Gastroesophageal sphincter (tissue), 3 donors: ENCODE measurements at regions not wholly inside any gene's neighbourhood (a gene's known extent, or its start where the extent isn't known, plus 50 kb on each side); places are given as distances from the start of the nearest gene placed in this dataset.
"Not testable (repeated sequence)": the region's sequence is repeated elsewhere in the genome, so short reads cannot be mapped to it uniquely, and the experiment has no call there.

ENCODE experiments used
- EP300 ChIP-seq: sonication (generic); formaldehyde crosslinking; IDR thresholded peaks from one replicate; pipeline ENCODE4 v1.6.1; 2017; ENCODE audit warnings: antibody characterized with exemption, mild to moderate bottlenecking
- TF ChIP-seq, protein P1 (sequence below), 4 experiments: fragments of 200-600 bp in 2 of 4; fragments of 450-650 bp in 2 of 4; sonication (generic) in 1 of 4; IDR thresholded peaks; one replicate each; pipeline ENCODE4 v1.5.1; 2017 to 2019; ENCODE audit warnings: antibody characterized with exemption in 4 of 4, mild to moderate bottlenecking in 2 of 4, moderate library complexity in 2 of 4

- TF ChIP-seq, protein P1, sequence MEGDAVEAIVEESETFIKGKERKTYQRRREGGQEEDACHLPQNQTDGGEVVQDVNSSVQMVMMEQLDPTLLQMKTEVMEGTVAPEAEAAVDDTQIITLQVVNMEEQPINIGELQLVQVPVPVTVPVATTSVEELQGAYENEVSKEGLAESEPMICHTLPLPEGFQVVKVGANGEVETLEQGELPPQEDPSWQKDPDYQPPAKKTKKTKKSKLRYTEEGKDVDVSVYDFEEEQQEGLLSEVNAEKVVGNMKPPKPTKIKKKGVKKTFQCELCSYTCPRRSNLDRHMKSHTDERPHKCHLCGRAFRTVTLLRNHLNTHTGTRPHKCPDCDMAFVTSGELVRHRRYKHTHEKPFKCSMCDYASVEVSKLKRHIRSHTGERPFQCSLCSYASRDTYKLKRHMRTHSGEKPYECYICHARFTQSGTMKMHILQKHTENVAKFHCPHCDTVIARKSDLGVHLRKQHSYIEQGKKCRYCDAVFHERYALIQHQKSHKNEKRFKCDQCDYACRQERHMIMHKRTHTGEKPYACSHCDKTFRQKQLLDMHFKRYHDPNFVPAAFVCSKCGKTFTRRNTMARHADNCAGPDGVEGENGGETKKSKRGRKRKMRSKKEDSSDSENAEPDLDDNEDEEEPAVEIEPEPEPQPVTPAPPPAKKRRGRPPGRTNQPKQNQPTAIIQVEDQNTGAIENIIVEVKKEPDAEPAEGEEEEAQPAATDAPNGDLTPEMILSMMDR (IDR thresholded peaks at IDR 0.05) = not testable (repeated sequence)
- TF ChIP-seq EP300 = not testable (repeated sequence)
Measured at GRCh38 chr4:124812203-124812602, 99.7 kb upstream of the ANKRD50 start.
